Psoas muscle (tissue), 7 donors: ENCODE measurements at regions not wholly inside any gene's neighbourhood (a gene's known extent, or its start where the extent isn't known, plus 50 kb on each side); places are given as distances from the start of the nearest gene placed in this dataset.

Experiments used
- ATAC-seq, 4 donors: fragments of 200-7000 bp; cut with Tn5 transposase; one replicate each; pipeline ENCODE4 v1.9.1; 2020; ENCODE audit warnings: moderate library complexity in 3 of 4, mild to moderate bottlenecking in 2 of 4
- DNase-seq, 2 donors: peaks; one replicate each; pipeline ENCODE4 v3.0.0-alpha.2; 2020
- H3K27ac ChIP-seq: fragments of 200-600 bp; one replicate; pipeline ENCODE4 v1.8.0; 2022
- H3K27me3 ChIP-seq, 3 donors: fragments of 200-600 bp in 1 of 3; one replicate each; pipeline versions ENCODE4 v1.6.1 to v1.8.0; 2013 to 2022; ENCODE audit warnings: low read length in 2 of 3, mild to moderate bottlenecking in 2 of 3, moderate library complexity in 1 of 3; ENCODE audit not compliant: insufficient read depth in 3 of 3
- H3K36me3 ChIP-seq, 2 donors: fragments of 200-600 bp in 1 of 2; one replicate each; pipeline versions ENCODE4 v1.6.1 to v1.8.0; 2013 to 2022; ENCODE audit warnings: low read depth in 1 of 2, mild to moderate bottlenecking in 1 of 2, moderate library complexity in 1 of 2; ENCODE audit not compliant: insufficient read depth in 1 of 2
- H3K4me1 ChIP-seq: fragments of 200-600 bp; one replicate; pipeline ENCODE4 v1.8.0; 2022
- H3K4me3 ChIP-seq: fragments of 200-600 bp; one replicate; pipeline ENCODE4 v1.8.0; 2022; ENCODE audit warnings: mild to moderate bottlenecking
- H3K9me3 ChIP-seq: fragments of 200-600 bp; one replicate; pipeline ENCODE4 v1.8.0; 2022
- WGBS, 3 donors: extraction: QIAGEN DNeasy Blood & Tissue Kit; methylation state at CpG; one replicate each; pipeline versions ENCODE4 v1.1.6 to v1.1.7; 2013; 5-methylcytosine and 5-hydroxymethylcytosine counted together
- intact Hi-C, 2 donors: fragments of 100-400 bp; cut with DNase I; formaldehyde crosslinking; loops; one replicate each; pipeline versions ENCODE4 v1.11.0 to v1.14.2; 2022
- TF ChIP-seq, protein P1 (sequence below): fragments of 200-600 bp; IDR thresholded peaks from one replicate; pipeline ENCODE4 v1.8.0; 2022; ENCODE audit warnings: antibody characterized with exemption
- donor health status: healthy with polysubstance abuse.
- donor health status: DM: no; HTN: no; CAD: no; lungs with moderate emphysema.
- donor health status: Bipolar disorder and iron deficiency.
- donor health status: healthy.
- donor health status: DM: yes; HTN: yes; CAD: no.
- donor health status: DM: no; HTN: no; CAD: no.
- donor health status: DM: yes; HTN: yes; CAD: no.

DNA sequence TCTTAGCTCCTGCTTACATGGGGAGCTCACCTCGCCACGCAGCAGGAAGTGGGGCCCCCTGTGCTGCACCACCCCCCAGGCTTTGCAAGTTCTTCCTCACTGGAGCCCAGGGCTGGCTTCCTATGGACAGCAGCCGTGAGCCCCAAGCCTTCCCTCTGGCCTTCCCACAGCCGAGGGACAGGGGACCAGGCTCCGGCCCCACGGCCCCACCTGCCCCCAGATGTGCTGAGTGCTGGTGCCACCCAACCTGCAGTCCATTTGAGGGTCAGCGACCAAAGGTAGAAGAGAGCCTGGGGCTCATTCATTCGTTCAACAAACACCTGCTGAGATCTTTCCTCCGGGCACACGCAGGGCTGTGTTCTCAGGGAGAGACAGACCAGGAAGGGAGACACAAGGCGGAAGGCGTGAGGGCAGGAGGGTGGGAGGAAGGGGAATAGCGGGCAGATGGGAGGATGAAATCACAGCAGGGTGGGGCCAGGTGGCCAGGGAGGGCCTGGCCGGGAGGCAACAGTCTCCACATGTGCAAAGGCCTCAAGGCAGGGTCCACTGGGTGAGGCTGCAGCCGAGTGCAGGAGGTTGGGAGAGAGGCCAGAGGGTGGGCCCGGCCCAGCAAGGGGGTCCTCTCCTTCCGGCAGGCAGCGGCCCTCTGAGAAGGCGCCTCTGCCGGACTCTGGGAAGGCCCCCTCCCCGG is 100.1 kb downstream of the FOXL3 start:
- 81 to 89% (median 82%) methylated on average over 18 to 21 of the region's 21 CpGs for WGBS, 3 donors
- TF ChIP-seq, protein P1, sequence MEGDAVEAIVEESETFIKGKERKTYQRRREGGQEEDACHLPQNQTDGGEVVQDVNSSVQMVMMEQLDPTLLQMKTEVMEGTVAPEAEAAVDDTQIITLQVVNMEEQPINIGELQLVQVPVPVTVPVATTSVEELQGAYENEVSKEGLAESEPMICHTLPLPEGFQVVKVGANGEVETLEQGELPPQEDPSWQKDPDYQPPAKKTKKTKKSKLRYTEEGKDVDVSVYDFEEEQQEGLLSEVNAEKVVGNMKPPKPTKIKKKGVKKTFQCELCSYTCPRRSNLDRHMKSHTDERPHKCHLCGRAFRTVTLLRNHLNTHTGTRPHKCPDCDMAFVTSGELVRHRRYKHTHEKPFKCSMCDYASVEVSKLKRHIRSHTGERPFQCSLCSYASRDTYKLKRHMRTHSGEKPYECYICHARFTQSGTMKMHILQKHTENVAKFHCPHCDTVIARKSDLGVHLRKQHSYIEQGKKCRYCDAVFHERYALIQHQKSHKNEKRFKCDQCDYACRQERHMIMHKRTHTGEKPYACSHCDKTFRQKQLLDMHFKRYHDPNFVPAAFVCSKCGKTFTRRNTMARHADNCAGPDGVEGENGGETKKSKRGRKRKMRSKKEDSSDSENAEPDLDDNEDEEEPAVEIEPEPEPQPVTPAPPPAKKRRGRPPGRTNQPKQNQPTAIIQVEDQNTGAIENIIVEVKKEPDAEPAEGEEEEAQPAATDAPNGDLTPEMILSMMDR: no peak
- DNase-seq: peak in 1 of 2 donors; percentile 37
- Histone ChIP-seq H3K9me3 (no peaks in the 10 kb centered on the region), H3K27ac (no peak overlapping the region), H3K4me3 (no peak overlapping the region), H3K36me3 (no peaks in the 10 kb centered on the region), H3K4me1 (no peaks in the 10 kb centered on the region), H3K27me3 (peaks cover 0 to 5% (median 4%) of the 10 kb centered on the region in 3 donors)
- intact Hi-C loops: no loop called here
- no peak for ATAC-seq

DNA sequence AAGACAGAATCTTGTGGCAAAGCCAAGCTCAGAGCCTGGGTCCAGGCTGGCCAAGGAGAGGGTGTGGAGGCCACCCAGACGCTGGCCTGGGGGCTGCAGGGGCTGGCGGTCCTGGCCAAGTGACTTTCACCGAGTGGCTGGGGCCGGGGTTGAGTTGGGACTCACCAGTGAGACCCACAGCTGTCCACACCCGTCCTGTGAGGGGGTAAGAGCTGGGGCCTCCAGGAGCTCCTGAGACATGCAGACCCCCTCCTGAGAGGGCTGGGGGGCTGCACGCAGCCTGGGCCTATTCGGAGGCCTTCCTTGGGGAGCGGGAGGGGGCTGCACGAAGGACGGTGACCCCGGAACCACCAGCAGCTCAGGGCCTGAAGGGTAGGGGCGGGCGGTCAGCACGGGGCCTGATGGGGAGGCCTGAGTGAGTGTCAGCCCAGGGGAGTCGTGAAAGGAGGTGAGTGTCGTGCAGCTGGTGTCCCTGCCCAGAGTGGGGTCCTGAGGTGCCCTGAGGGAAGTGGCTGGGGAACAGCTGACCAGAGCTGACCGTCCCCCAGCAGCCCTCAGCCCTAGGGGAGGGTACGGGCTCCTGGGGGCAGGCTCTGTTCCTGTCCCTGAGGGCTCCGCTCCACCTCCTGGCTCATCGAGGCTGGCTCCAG is 100.9 kb downstream of the FOXL3 start:
- Histone ChIP-seq H3K27ac (no peak overlapping the region), H3K27me3 (peaks cover 0 to 5% (median 4%) of the 10 kb centered on the region in 3 donors), H3K9me3 (no peaks in the 10 kb centered on the region), H3K4me1 (no peaks in the 10 kb centered on the region), H3K36me3 (no peaks in the 10 kb centered on the region), H3K4me3 (no peak overlapping the region)
- WGBS, 3 donors: 80 to 82% (median 81%) methylated on average over 19 to 20 of the region's 20 CpGs
- TF ChIP-seq, protein P1: no peak
- intact Hi-C loops: no loop called here
- DNase-seq: peak in 1 of 2 donors; percentile 30
- no peak for ATAC-seq

DNA sequence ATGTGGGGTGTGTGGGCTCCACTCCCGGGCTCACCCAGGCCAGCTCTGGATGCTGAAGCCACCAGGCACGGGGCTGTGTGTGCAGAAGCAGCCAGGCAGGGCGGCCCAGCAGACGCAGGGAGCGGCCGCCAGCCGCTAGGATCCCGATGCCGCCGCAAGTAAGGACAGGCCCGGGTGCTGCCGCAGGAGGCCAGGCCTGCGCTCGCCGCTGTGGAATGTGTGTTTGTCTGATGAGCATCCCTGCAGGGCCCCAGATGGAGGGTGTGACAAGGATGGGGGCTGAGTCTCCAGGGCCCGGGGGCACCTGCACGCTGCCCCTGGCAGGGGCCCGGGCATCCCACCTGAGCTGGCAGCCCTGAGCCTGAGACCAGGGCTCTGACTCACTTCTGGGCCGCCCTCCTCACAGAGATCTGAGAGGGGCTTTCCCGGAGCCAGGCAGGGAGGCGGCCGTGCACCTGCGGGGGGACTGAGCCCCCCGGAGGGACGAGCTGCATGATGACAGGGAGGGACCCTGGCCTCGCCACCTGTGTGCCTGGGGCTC is 101.5 kb downstream of the FOXL3 start:
- Histone ChIP-seq H3K27ac (no peak overlapping the region), H3K4me3 (no peak overlapping the region), H3K27me3 (peaks cover 0 to 4% (median under 1%) of the 10 kb centered on the region in 3 donors), H3K36me3 (no peaks in the 10 kb centered on the region), H3K4me1 (no peaks in the 10 kb centered on the region), H3K9me3 (no peaks in the 10 kb centered on the region)
- TF ChIP-seq, protein P1: no peak
- peak in 1 of 2 donors; percentile 40 for DNase-seq
- no peak for ATAC-seq
- intact Hi-C loops: no loop called here
- 84 to 90% (median 88%) methylated on average over 25 to 26 of the region's 26 CpGs for WGBS, 3 donors

DNA sequence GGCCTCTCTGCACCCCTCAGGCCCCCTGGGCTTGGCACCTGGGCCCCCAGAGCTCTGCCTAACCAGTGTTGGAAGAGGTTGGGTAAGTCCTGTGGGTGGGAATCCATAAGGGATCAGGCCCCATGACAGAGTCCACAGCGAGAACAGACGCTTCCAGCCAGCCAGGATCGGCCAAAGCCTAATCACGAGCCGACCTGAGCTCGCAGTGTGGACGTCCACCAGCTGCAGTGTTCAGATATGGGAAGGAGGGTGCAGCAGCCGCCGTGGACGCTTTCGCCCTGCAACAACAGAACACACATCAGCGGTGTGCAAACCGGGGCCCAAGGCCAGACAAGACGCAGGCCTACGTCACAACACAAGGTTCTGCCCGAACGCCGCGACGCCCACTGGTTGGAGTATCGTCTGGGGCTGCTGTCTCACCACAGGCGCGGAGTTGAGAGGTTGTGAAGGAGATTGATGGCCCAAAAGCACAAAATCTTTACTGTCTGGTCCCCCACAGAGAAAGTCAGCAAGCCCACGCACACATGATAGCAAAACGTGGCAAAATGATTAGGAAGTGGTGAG is 102.1 kb downstream of the FOXL3 start:
- intact Hi-C loops: no loop called here
- no peaks in the 10 kb centered on the region for H3K4me1 ChIP-seq
- H3K27me3 ChIP-seq: peaks cover 0 to 4% (median 0%) of the 10 kb centered on the region in 3 donors
- 89 to 93% (median 91%) methylated on average over 25 of the region's 25 CpGs for WGBS, 3 donors
- no peak overlapping the region for H3K27ac ChIP-seq
- no peaks in the 10 kb centered on the region for H3K9me3 ChIP-seq
- no peaks in the 10 kb centered on the region for H3K36me3 ChIP-seq
- DNase-seq: peak in 1 of 2 donors; percentile 37
- TF ChIP-seq, protein P1: no peak
- H3K4me3 ChIP-seq: no peak overlapping the region
- ATAC-seq: no peak
